ENCODE measurements at regions not wholly inside any gene's neighbourhood (a gene's known extent, or its start where the extent isn't known, plus 50 kb on each side); places are given as distances from the start of the nearest gene placed in this dataset.

- H3K27ac ChIP-seq, result no peak overlapping the region
- no peak for TF ChIP-seq CTCF (conservative IDR thresholded peaks at IDR 0.05)
Measured at GRCh38 chr7:43006008-43006407, 73.8 kb downstream of the MRPL32 start.

- TF ChIP-seq CTCF (conservative IDR thresholded peaks at IDR 0.05), result no peak
- H3K27ac ChIP-seq, result no peak overlapping the region
Measured at GRCh38 chr7:43010061-43010460, 77.9 kb downstream of the MRPL32 start.

- H3K27ac ChIP-seq, result no peak overlapping the region
- TF ChIP-seq CTCF (conservative IDR thresholded peaks at IDR 0.05), result no peak
Measured at GRCh38 chr7:43011879-43012278, 79.7 kb downstream of the MRPL32 start.

GRCh38 chr7:43014406-43014805 lies 82.2 kb downstream of the MRPL32 start:
- no peak for TF ChIP-seq CTCF (conservative IDR thresholded peaks at IDR 0.05)
- no peak overlapping the region for H3K27ac ChIP-seq

GRCh38 chr7:43015301-43015700 lies 83.1 kb downstream of the MRPL32 start:
- H3K27ac ChIP-seq, result no peak overlapping the region
- no peak for TF ChIP-seq CTCF (conservative IDR thresholded peaks at IDR 0.05)

- TF ChIP-seq CTCF (conservative IDR thresholded peaks at IDR 0.05), result no peak
- no peak overlapping the region for H3K27ac ChIP-seq
Measured at GRCh38 chr7:43018446-43018845, 86.3 kb downstream of the MRPL32 start.

GRCh38 chr7:43021431-43021830 lies 89.3 kb downstream of the MRPL32 start:
- no peak for TF ChIP-seq CTCF (conservative IDR thresholded peaks at IDR 0.05)
- H3K27ac ChIP-seq, result no peak overlapping the region

GRCh38 chr7:43022008-43022407 lies 89.8 kb downstream of the MRPL32 start:
- no peak overlapping the region for H3K27ac ChIP-seq
- TF ChIP-seq CTCF (conservative IDR thresholded peaks at IDR 0.05), result no peak
